ENCODE measurements at regions not wholly inside any gene's neighbourhood (a gene's known extent, or its start where the extent isn't known, plus 50 kb on each side); places are given as distances from the start of the nearest gene placed in this dataset.
"Not testable (repeated sequence)": the region's sequence is repeated elsewhere in the genome, so short reads cannot be mapped to it uniquely, and the experiment has no call there.

GRCh38 chr5:144042156-144042555, 128.3 kb downstream of the YIPF5 start:
- H3K36me3 ChIP-seq (ENCODE audit: control insufficient read depth, insufficient read depth, low read length): no peaks in the 10 kb centered on the region
- H3K4me3 ChIP-seq (ENCODE audit: low read depth, low read length): no peak overlapping the region
- ChIA-PET CTCF (no interaction called here), POLR2A (no interaction called here)
- DNase-seq (ENCODE audit: low read depth): no peak
- TF ChIP-seq CTCF (IDR thresholded peaks at IDR 0.05; ENCODE audit: insufficient read depth, low read depth, low read length): no peak
- no peaks in the 10 kb centered on the region for H3K27me3 ChIP-seq (ENCODE audit: control insufficient read depth, insufficient read depth, low read length)

GRCh38 chr5:144048259-144048856, 122.1 kb downstream of the YIPF5 start:
- Histone ChIP-seq H3K36me3 (ENCODE audit: control insufficient read depth, insufficient read depth, low read length) (no peaks in the 10 kb centered on the region), H3K4me3 (ENCODE audit: low read depth, low read length) (no peak overlapping the region), H3K27me3 (ENCODE audit: control insufficient read depth, insufficient read depth, low read length) (no peaks in the 10 kb centered on the region)
- no peak for TF ChIP-seq CTCF (IDR thresholded peaks at IDR 0.05; ENCODE audit: insufficient read depth, low read depth, low read length)
- DNase-seq (ENCODE audit: low read depth): no peak
- POLR2A ChIA-PET: no interaction called here
- CTCF ChIA-PET: no interaction called here

- H3K36me3 ChIP-seq (ENCODE audit: control insufficient read depth, insufficient read depth, low read length); POLR2A ChIA-PET; CTCF ChIA-PET; H3K4me3 ChIP-seq (ENCODE audit: low read depth, low read length); DNase-seq (ENCODE audit: low read depth); H3K27me3 ChIP-seq (ENCODE audit: control insufficient read depth, insufficient read depth, low read length): not testable (repeated sequence)
Measured at GRCh38 chr5:144055391-144055790, 115.1 kb downstream of the YIPF5 start.

GRCh38 chr5:144060091-144060490, 110.4 kb downstream of the YIPF5 start:
- H3K27me3 ChIP-seq (ENCODE audit: control insufficient read depth, insufficient read depth, low read length); H3K36me3 ChIP-seq (ENCODE audit: control insufficient read depth, insufficient read depth, low read length); H3K4me3 ChIP-seq (ENCODE audit: low read depth, low read length); POLR2A ChIA-PET; DNase-seq (ENCODE audit: low read depth): not testable (repeated sequence)
- CTCF ChIA-PET: interaction anchor here (0.6 kb wide), 1 partner anchor 27 kb away, joined by 4 read pairs; no protein-coding TSS in a partner anchor

GRCh38 chr5:144060598-144060997, 109.9 kb downstream of the YIPF5 start:
- no peak for DNase-seq (ENCODE audit: low read depth)
- no peaks in the 10 kb centered on the region for H3K27me3 ChIP-seq (ENCODE audit: control insufficient read depth, insufficient read depth, low read length)
- no peak overlapping the region for H3K4me3 ChIP-seq (ENCODE audit: low read depth, low read length)
- ChIA-PET CTCF (no interaction called here), POLR2A (no interaction called here)
- no peaks in the 10 kb centered on the region for H3K36me3 ChIP-seq (ENCODE audit: control insufficient read depth, insufficient read depth, low read length)
- TF ChIP-seq CTCF (IDR thresholded peaks at IDR 0.05; ENCODE audit: insufficient read depth, low read depth, low read length): no peak

DNA sequence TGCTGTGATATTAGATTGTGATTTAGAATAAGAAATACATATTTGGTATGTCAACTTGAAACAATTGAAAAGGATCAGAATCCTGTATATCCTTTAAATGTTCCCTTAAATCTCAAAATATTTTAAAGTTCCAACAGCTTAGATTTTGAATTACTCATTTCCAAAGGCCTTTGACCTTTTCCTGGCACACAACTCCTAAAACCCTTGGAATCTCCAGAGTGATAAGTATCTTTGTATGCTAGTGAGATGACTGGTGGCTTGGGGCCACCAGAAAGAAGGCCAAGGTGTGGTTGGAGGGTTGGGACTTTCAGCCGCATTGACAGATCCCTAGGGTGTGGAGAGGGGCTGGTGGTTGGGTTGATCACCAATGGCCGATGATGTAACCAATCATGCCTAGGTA, 104.7 kb downstream of the YIPF5 start:
- CTCF ChIA-PET: interaction anchor here (1.0 kb wide), 1 partner anchor 26 kb away, joined by 3 read pairs; no protein-coding TSS in a partner anchor
- H3K36me3 ChIP-seq (ENCODE audit: control insufficient read depth, insufficient read depth, low read length): no peaks in the 10 kb centered on the region
- TF ChIP-seq CTCF (IDR thresholded peaks at IDR 0.05; ENCODE audit: insufficient read depth, low read depth, low read length): no peak
- H3K27me3 ChIP-seq (ENCODE audit: control insufficient read depth, insufficient read depth, low read length): no peaks in the 10 kb centered on the region
- DNase-seq (ENCODE audit: low read depth): no peak
- no peak overlapping the region for H3K4me3 ChIP-seq (ENCODE audit: low read depth, low read length)
- POLR2A ChIA-PET: no interaction called here
